ENCODE measurements at regions not wholly inside any gene's neighbourhood (a gene's known extent, or its start where the extent isn't known, plus 50 kb on each side); places are given as distances from the start of the nearest gene placed in this dataset.

- no peak for TF ChIP-seq POLR2AphosphoS5 (IDR thresholded peaks at IDR 0.05; ENCODE audit: low read depth, low read length)
- TF ChIP-seq POLR2A (IDR thresholded peaks at IDR 0.05; ENCODE audit: low read depth, low read length) = no peak
- no peak for TF ChIP-seq TAF1 (IDR thresholded peaks at IDR 0.05; ENCODE audit: low read depth, low read length)
- no peak for TF ChIP-seq POU2F2 (IDR thresholded peaks at IDR 0.05; ENCODE audit: low read depth, low read length)
Measured at GRCh38 chr4:53937327-53937726, 127.1 kb downstream of the CHIC2 start.
